GM23338 (cell line): ENCODE measurements at regions not wholly inside any gene's neighbourhood (a gene's known extent, or its start where the extent isn't known, plus 50 kb on each side); places are given as distances from the start of the nearest gene placed in this dataset.
A peak's percentile ranks its signal among the peaks of the same experiment; 100 is the strongest.

Source experiments
- ATAC-seq: fragments of 200-7000 bp; cut with Tn5 transposase; 3 replicates; pipeline ENCODE4 v1.9.1; 2020
- DNase-seq: peaks from one replicate; pipeline ENCODE4 v3.0.0-alpha.2; 2015; ENCODE audit warnings: low spot score
- H2AFZ ChIP-seq: fragments of 200-600 bp; sonication (generic); 2 replicates; pipeline ENCODE4 v1.8.0; 2016; ENCODE audit warnings: antibody characterized with exemption, mild to moderate bottlenecking, moderate library complexity
- H3F3A ChIP-seq: fragments of 200-600 bp; sonication (generic); replicated peaks from 2 replicates; pipeline ENCODE4 v1.8.0; 2017; ENCODE audit warnings: antibody characterized with exemption, mixed run types, low read depth
- H3K27ac ChIP-seq: fragments of 200-600 bp; sonication (generic); 2 replicates; pipeline ENCODE4 v1.6.1; 2016; ENCODE audit warnings: low read depth
- H3K27me3 ChIP-seq: fragments of 200-600 bp; sonication (generic); 2 replicates; pipeline ENCODE4 v1.8.0; 2016; ENCODE audit warnings: mild to moderate bottlenecking, mixed run types, moderate library complexity; ENCODE audit not compliant: insufficient read depth
- H3K36me3 ChIP-seq: fragments of 200-600 bp; sonication (generic); 2 replicates; pipeline ENCODE4 v1.8.0; 2016; ENCODE audit warnings: mild to moderate bottlenecking; ENCODE audit not compliant: insufficient read depth
- H3K4me1 ChIP-seq: fragments of 200-600 bp; sonication (generic); 2 replicates; pipeline ENCODE4 v1.8.0; 2016; ENCODE audit warnings: mild to moderate bottlenecking, moderate library complexity; ENCODE audit not compliant: insufficient read depth
- H3K4me2 ChIP-seq: fragments of 200-600 bp; sonication (generic); 2 replicates; pipeline ENCODE4 v1.7.1; 2017; ENCODE audit warnings: mixed run types
- H3K4me3 ChIP-seq: fragments of 200-600 bp; sonication (generic); 2 replicates; pipeline ENCODE4 v1.6.1; 2016; ENCODE audit warnings: mixed run types
- H3K79me2 ChIP-seq: fragments of 200-600 bp; sonication (generic); replicated peaks from 2 replicates; pipeline ENCODE4 v1.8.0; 2017; ENCODE audit warnings: mild to moderate bottlenecking; ENCODE audit not compliant: insufficient read depth
- H3K9me2 ChIP-seq: fragments of 200-600 bp; sonication (generic); 2 replicates; pipeline ENCODE4 v1.8.0; 2017; ENCODE audit not compliant: insufficient read depth
- H4K20me1 ChIP-seq: fragments of 200-600 bp; sonication (generic); replicated peaks from 2 replicates; pipeline ENCODE4 v1.8.0; 2017; ENCODE audit warnings: mild to moderate bottlenecking; ENCODE audit not compliant: insufficient read depth
- H3K27ac Mint-ChIP-seq: 2 replicates; pipeline ENCODE4 v1.8.0; 2020; ENCODE audit warnings: inconsistent platforms, mild to moderate bottlenecking, moderate library complexity, mixed read lengths
- H3K27me3 Mint-ChIP-seq: 3 replicates; pipeline ENCODE4 v1.8.0; 2022; ENCODE audit warnings: low read depth, mild to moderate bottlenecking, moderate library complexity, mixed read lengths, inconsistent platforms; ENCODE audit not compliant: insufficient read depth, poor library complexity
- H3K36me3 Mint-ChIP-seq: 3 replicates; pipeline ENCODE4 v1.8.0; 2021; ENCODE audit warnings: low read depth, mild to moderate bottlenecking, inconsistent platforms, moderate library complexity, mixed read lengths
- H3K4me1 Mint-ChIP-seq: 3 replicates; pipeline ENCODE4 v1.8.0; 2020; ENCODE audit warnings: mild to moderate bottlenecking, inconsistent platforms, mixed read lengths
- H3K4me3 Mint-ChIP-seq: 3 replicates; pipeline ENCODE4 v1.8.0; 2021; ENCODE audit warnings: moderate library complexity, mild to moderate bottlenecking, inconsistent platforms, mixed read lengths
- H3K9me3 Mint-ChIP-seq: 3 replicates; pipeline ENCODE4 v1.8.0; 2020; ENCODE audit warnings: moderate library complexity, mild to moderate bottlenecking, inconsistent platforms, mixed read lengths
- CREB1 ChIP-seq: fragments of 250-450 bp; sonication (Bioruptor Pico); IDR thresholded peaks from 2 replicates; pipeline ENCODE4 v1.5.0; 2020; ENCODE audit warnings: low read depth, mild to moderate bottlenecking, moderate library complexity
- CTCF ChIP-seq, 2 experiments: fragments of 200-600 bp in 1 of 2; sonication (generic) in 1 of 2; conservative IDR thresholded peaks; 2 replicates each; pipeline versions ENCODE4 v1.5.1 to v1.6.1; 2016 to 2017; ENCODE audit warnings: antibody characterized with exemption in 2 of 2, low read depth in 2 of 2, mild to moderate bottlenecking in 2 of 2, moderate library complexity in 1 of 2
- ETS1 ChIP-seq: IDR thresholded peaks from 2 replicates; pipeline ENCODE4 v1.6.1; 2016; ENCODE audit warnings: antibody characterized with exemption
- JUNB ChIP-seq: IDR thresholded peaks from one replicate; pipeline ENCODE4 v1.6.1; 2016; ENCODE audit warnings: antibody characterized with exemption; ENCODE audit not compliant: unreplicated experiment
- NANOG ChIP-seq: IDR thresholded peaks from 2 replicates; pipeline ENCODE4 v1.6.1; 2016; ENCODE audit warnings: antibody characterized with exemption, borderline replicate concordance
- POLR2AphosphoS5 ChIP-seq: IDR thresholded peaks from 2 replicates; pipeline ENCODE4 v1.6.1; 2016; ENCODE audit warnings: antibody characterized with exemption, low read depth
- STAT1 ChIP-seq: IDR thresholded peaks from one replicate; pipeline ENCODE4 v1.6.1; 2016; ENCODE audit warnings: antibody characterized with exemption; ENCODE audit not compliant: unreplicated experiment
- ZNF114 ChIP-seq: fragments of 250-450 bp; sonication (Bioruptor Pico); IDR thresholded peaks from 2 replicates; pipeline ENCODE4 v1.5.0; 2020; ENCODE audit warnings: mild to moderate bottlenecking, moderate library complexity
- ZNF462 ChIP-seq: fragments of 250-450 bp; sonication (Bioruptor Pico); IDR thresholded peaks from 2 replicates; pipeline ENCODE4 v1.5.0; 2020; ENCODE audit warnings: mild to moderate bottlenecking, moderate library complexity

- H3K79me2 ChIP-seq: no peaks in the 10 kb centered on the region
- peaks cover 9% of the 10 kb centered on the region for H3K9me2 ChIP-seq
- H2AFZ ChIP-seq: no peak overlapping the region
- peak overlapping the region; percentile 29 for H3K4me2 ChIP-seq
- Mint-ChIP-seq H3K4me1 (peaks cover 27% of the 10 kb centered on the region), H3K4me3 (no peak overlapping the region), H3K36me3 (peaks cover 10% of the 10 kb centered on the region; the same call in 1 of the 3 replicates), H3K27ac (peak overlapping the region; percentile 71; the same call in 1 of the 2 replicates), H3K9me3 (peaks cover 2% of the 10 kb centered on the region; the same call in 1 of the 3 replicates), H3K27me3 (no peaks in the 10 kb centered on the region)
- no peaks in the 10 kb centered on the region for H3F3A ChIP-seq
- H3K27me3 ChIP-seq: no peaks in the 10 kb centered on the region
- H3K36me3 ChIP-seq: no peaks in the 10 kb centered on the region
- TF ChIP-seq ZNF114: no peak
- peak; percentile 46; the same call in 1 of the 2 replicates for TF ChIP-seq NANOG
- TF ChIP-seq CTCF (conservative IDR thresholded peaks at IDR 0.05; ENCODE audit: low read depth in 2 of 2): no peak
- no peak for TF ChIP-seq JUNB
- peak; percentile 36 for DNase-seq
- 0 out of 2 replicates have a peak overlapping the region, but pooled peaks have one; percentile 3 for H3K4me3 ChIP-seq
- peaks cover 29% of the 10 kb centered on the region for H3K4me1 ChIP-seq
- H4K20me1 ChIP-seq: no peaks in the 10 kb centered on the region
- peak overlapping the region; percentile 29 for H3K27ac ChIP-seq
- peak; percentile 36 for ATAC-seq
Observed at GRCh38 chr3:110236976-110237610, 834.5 kb upstream of the NECTIN3 start.

- Histone ChIP-seq H3K4me2 (no peak overlapping the region), H3F3A (no peaks in the 10 kb centered on the region), H4K20me1 (no peaks in the 10 kb centered on the region), H3K36me3 (no peaks in the 10 kb centered on the region), H3K4me1 (0 out of 2 replicates have a peak, but pooled peaks cover under 1% of the 10 kb centered on the region), H3K79me2 (no peaks in the 10 kb centered on the region), H3K4me3 (no peak overlapping the region), H3K27me3 (no peaks in the 10 kb centered on the region), H3K9me2 (peaks cover 9% of the 10 kb centered on the region), H3K27ac (no peak overlapping the region), H2AFZ (peak overlapping the region; percentile 61; the same call in 1 of the 2 replicates)
- no peaks in the 10 kb centered on the region; the same call in 2 of the 3 replicates for H3K4me1 Mint-ChIP-seq
- H3K36me3 Mint-ChIP-seq: peaks cover 10% of the 10 kb centered on the region; the same call in 1 of the 3 replicates
- no peak overlapping the region for H3K4me3 Mint-ChIP-seq
- H3K27ac Mint-ChIP-seq: no peak overlapping the region
- peaks cover 2% of the 10 kb centered on the region; the same call in 1 of the 3 replicates for H3K9me3 Mint-ChIP-seq
- ATAC-seq: no peak
- DNase-seq: no peak
- H3K27me3 Mint-ChIP-seq: peaks cover 2% of the 10 kb centered on the region
- TF ChIP-seq ZNF462 (CRISPR knock-in tag) (no peak), POLR2AphosphoS5 (no peak), JUNB (no peak), CREB1 (CRISPR knock-in tag) (no peak), ZNF114 (no peak), STAT1 (no peak), ETS1 (no peak)
Observed at GRCh38 chr3:110243081-110243480, 828.5 kb upstream of the NECTIN3 start.
